Activated CD4-positive, alpha-beta T cell treated with anti-CD3 and anti-CD28 coated beads, Interleukin-2, Interleukin-6, amounts not matched to agents 100 ng/mL and 50 ng/mL, durations not matched to agents 16 hours and 8 hours (primary cell): ENCODE measurements at regions not wholly inside any gene's neighbourhood (a gene's known extent, or its start where the extent isn't known, plus 50 kb on each side); places are given as distances from the start of the nearest gene placed in this dataset.

Experiments
- DNase-seq: peaks from one replicate; pipeline ENCODE4 v3.0.0-alpha.2; 2020

- no peak for DNase-seq
Measured at GRCh38 chr2:181396256-181397123, 60.7 kb upstream of the ITGA4 start.

DNA sequence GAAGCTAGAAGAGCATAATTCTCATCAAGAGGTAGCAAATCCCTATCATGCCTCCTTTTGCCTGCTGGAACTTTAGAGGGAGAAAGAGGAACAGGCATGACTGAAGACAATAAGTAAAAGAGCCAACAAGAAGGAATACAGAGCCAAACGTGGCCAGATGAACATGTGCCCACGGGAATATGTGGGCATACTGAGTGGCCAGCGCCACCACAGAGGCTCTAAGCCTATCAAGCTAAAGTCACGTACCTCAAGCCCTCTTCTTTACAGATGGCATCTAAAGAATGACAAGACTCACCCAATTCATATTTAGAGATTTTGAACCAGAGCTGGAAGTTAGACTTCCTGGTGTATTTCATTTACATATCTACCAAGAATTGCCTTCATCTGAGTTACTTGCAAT lies 59.9 kb upstream of the ITGA4 start:
- DNase-seq: no peak

DNA sequence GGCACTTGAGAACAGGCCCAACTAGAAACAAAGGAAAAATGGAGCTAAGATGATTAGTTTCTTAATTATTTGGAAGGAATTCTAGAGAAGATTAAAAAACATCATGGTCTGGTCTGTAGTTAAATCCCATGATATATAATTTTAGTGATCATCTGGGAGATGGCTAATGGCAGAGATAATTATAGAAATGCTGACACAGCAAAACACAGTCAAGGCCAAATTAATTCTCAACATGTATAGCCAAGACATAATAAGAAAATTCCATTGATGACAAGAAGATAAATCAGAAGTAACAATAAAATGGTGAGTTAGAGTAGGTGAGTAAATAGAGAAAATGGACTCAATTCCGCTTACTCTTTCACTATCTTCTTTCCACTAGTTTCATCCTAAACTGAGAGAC lies 59.2 kb upstream of the ITGA4 start:
- no peak for DNase-seq

DNA sequence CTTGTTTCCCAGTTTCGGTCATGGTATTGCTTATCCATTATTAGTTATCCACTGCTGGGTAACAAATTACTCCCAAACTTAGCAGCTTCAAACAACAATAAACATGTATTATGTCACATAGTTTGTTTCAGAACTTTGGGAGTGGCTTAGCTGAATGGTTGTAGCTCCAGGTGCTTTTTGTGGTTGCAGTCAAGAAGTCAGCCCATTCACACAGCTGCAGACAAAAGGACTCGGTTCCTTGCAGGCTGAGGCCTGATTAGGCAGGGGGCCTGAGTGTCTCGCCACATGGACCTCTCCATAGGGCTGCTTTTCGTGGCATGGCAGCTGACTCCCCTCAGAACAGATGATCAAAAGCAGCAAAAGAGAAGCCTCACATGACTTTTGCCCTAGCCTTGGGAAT lies 58.2 kb upstream of the ITGA4 start:
- no peak for DNase-seq

GRCh38 chr2:181404472-181404871 lies 52.7 kb upstream of the ITGA4 start:
- DNase-seq: no peak

DNA sequence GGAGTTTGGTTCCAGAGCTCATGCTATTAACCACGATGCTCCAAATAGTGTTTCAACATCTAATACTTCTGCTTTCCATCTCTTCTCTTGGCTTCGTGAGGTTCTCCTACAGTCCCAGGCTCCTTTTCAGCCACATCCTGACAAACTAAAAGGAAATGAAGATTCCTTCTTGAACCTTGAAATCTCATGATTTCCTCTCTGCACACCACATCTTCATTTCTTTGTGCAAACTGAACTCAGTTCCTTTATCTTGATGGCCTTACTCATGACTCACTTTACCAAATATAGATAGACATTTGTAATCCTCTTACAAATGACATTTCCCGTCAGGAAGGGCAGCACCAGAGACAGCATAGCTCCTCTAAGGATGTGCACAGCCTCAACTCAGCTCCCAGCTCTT lies 50.0 kb upstream of the ITGA4 start:
- DNase-seq: no peak
